Ishikawa (cell line): ENCODE measurements at regions not wholly inside any gene's neighbourhood (a gene's known extent, or its start where the extent isn't known, plus 50 kb on each side); places are given as distances from the start of the nearest gene placed in this dataset.

Experiments used
- CEBPB ChIP-seq: IDR thresholded peaks from 2 replicates; pipeline ENCODE4 v1.6.1; 2012
- CREB1 ChIP-seq: IDR thresholded peaks from 2 replicates; pipeline ENCODE4 v1.6.1; 2012; ENCODE audit warnings: low read depth
- EGR1 ChIP-seq: IDR thresholded peaks from 2 replicates; pipeline ENCODE4 v1.6.1; 2012
- EP300 ChIP-seq: IDR thresholded peaks from 2 replicates; pipeline ENCODE4 v1.6.1; 2012; ENCODE audit warnings: borderline replicate concordance
- RAD21 ChIP-seq: IDR thresholded peaks from 2 replicates; pipeline ENCODE4 v1.6.1; 2012; ENCODE audit warnings: low read depth
- TAF1 ChIP-seq: IDR thresholded peaks from 2 replicates; pipeline ENCODE4 v1.6.1; 2012; ENCODE audit warnings: low read depth, mild to moderate bottlenecking
- ZBTB7A ChIP-seq: IDR thresholded peaks from 2 replicates; pipeline ENCODE4 v1.6.1; 2012; ENCODE audit warnings: low read depth
- TF ChIP-seq, protein P1 (sequence below): IDR thresholded peaks from 2 replicates; pipeline ENCODE4 v1.6.1; 2012; ENCODE audit warnings: low read depth, mild to moderate bottlenecking
- TF ChIP-seq, protein P2 (sequence below): IDR thresholded peaks from 2 replicates; pipeline ENCODE4 v1.6.1; 2012

DNA sequence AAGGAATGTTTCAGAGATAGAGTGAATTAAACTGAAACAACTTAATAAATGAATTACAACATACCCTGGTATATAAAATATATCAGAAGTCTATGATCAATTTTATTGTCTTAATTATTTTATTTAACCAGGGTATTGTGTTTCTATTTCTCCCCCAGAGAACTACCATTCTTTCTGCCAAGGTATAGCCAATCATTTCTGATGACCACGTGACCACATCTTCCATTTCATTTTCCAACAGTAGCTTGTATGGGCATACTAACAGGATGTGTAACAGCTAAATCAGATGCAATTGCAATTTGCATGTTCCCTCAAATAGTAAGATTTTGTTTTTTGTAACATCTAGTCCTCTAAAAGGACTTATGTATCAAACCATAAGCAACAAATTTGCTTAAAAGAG, 123.9 kb upstream of the COL1A2 start:
- TF ChIP-seq EP300 (no peak), TAF1 (no peak), EGR1 (no peak), ZBTB7A (no peak), RAD21 (no peak), CEBPB (no peak), CREB1 (no peak)
- TF ChIP-seq, protein P1, sequence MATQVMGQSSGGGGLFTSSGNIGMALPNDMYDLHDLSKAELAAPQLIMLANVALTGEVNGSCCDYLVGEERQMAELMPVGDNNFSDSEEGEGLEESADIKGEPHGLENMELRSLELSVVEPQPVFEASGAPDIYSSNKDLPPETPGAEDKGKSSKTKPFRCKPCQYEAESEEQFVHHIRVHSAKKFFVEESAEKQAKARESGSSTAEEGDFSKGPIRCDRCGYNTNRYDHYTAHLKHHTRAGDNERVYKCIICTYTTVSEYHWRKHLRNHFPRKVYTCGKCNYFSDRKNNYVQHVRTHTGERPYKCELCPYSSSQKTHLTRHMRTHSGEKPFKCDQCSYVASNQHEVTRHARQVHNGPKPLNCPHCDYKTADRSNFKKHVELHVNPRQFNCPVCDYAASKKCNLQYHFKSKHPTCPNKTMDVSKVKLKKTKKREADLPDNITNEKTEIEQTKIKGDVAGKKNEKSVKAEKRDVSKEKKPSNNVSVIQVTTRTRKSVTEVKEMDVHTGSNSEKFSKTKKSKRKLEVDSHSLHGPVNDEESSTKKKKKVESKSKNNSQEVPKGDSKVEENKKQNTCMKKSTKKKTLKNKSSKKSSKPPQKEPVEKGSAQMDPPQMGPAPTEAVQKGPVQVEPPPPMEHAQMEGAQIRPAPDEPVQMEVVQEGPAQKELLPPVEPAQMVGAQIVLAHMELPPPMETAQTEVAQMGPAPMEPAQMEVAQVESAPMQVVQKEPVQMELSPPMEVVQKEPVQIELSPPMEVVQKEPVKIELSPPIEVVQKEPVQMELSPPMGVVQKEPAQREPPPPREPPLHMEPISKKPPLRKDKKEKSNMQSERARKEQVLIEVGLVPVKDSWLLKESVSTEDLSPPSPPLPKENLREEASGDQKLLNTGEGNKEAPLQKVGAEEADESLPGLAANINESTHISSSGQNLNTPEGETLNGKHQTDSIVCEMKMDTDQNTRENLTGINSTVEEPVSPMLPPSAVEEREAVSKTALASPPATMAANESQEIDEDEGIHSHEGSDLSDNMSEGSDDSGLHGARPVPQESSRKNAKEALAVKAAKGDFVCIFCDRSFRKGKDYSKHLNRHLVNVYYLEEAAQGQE: no peak
- TF ChIP-seq, protein P2, sequence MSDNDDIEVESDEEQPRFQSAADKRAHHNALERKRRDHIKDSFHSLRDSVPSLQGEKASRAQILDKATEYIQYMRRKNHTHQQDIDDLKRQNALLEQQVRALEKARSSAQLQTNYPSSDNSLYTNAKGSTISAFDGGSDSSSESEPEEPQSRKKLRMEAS: no peak
